OCI-LY3 (cell line): ENCODE measurements at regions not wholly inside any gene's neighbourhood (a gene's known extent, or its start where the extent isn't known, plus 50 kb on each side); places are given as distances from the start of the nearest gene placed in this dataset.

Source experiments
- H2AFZ ChIP-seq: fragments of 200-600, 300-600 bp; shearing (Covaris generic); 2 replicates; pipeline ENCODE4 v1.6.0; 2014; ENCODE audit warnings: antibody characterized with exemption, low read depth, low read length
- H3K27ac ChIP-seq: fragments of 200-600, 300-600 bp; sonication (generic); 2 replicates; pipeline ENCODE4 v1.5.1; 2014; ENCODE audit warnings: mild to moderate bottlenecking, low read length, moderate library complexity, mixed read lengths
- H3K27me3 ChIP-seq: fragments of 200-600, 300-600 bp; sonication (generic); 2 replicates; pipeline ENCODE4 v1.6.1; 2014; ENCODE audit warnings: low read depth, low read length, mixed read lengths
- H3K36me3 ChIP-seq: fragments of 200-600, 300-600 bp; sonication (generic); replicated peaks from 2 replicates; pipeline ENCODE3; 2014; ENCODE audit warnings: low read depth, low read length, mixed read lengths
- H3K4me1 ChIP-seq: fragments of 300-600, 200-600 bp; sonication (generic); 2 replicates; pipeline ENCODE4 v1.6.1; 2014; ENCODE audit warnings: low read length, mixed read lengths
- H3K4me2 ChIP-seq: fragments of 200-600, 300-600 bp; sonication (generic); 2 replicates; pipeline ENCODE4 v1.6.1; 2014; ENCODE audit warnings: low read length, mixed read lengths
- H3K4me3 ChIP-seq: fragments of 300-600, 200-600 bp; sonication (generic); 2 replicates; pipeline ENCODE4 v1.5.1; 2014; ENCODE audit warnings: antibody characterized with exemption, mild to moderate bottlenecking, low read length, moderate library complexity
- H3K79me2 ChIP-seq: fragments of 300-600, 200-600 bp; shearing (Covaris generic); 2 replicates; pipeline ENCODE4 v1.6.1; 2014; ENCODE audit warnings: mild to moderate bottlenecking, low read length, mixed read lengths
- H3K9ac ChIP-seq: fragments of 300-600, 200-600 bp; shearing (Covaris generic); 2 replicates; pipeline ENCODE4 v1.6.0; 2014; ENCODE audit warnings: mild to moderate bottlenecking, low read length, moderate library complexity
- H3K9me3 ChIP-seq: fragments of 200-600, 300-600 bp; shearing (Covaris generic); 2 replicates; pipeline ENCODE4 v1.6.1; 2014; ENCODE audit warnings: low read length, mixed read lengths; ENCODE audit not compliant: insufficient read depth
- H4K20me1 ChIP-seq: fragments of 200-600, 300-600 bp; sonication (generic); 2 replicates; pipeline ENCODE4 v1.6.1; 2016; ENCODE audit warnings: low read length, mixed read lengths; ENCODE audit not compliant: insufficient read depth
- CTCF ChIP-seq: fragments of 200-600, 300-600 bp; sonication (generic); IDR thresholded peaks from 2 replicates; pipeline ENCODE4 v1.5.1; 2014; ENCODE audit warnings: antibody characterized with exemption, low read length, low read depth
- EZH2phosphoT487 ChIP-seq: fragments of 200-600 bp; shearing (Covaris generic); IDR thresholded peaks from 2 replicates; pipeline ENCODE4 v1.6.1; 2018; ENCODE audit warnings: antibody characterized with exemption, mixed run types, low read depth

- no peaks in the 10 kb centered on the region for H3K27me3 ChIP-seq
- no peaks in the 10 kb centered on the region for H3K36me3 ChIP-seq
- no peak overlapping the region for H2AFZ ChIP-seq
- no peaks in the 10 kb centered on the region for H3K79me2 ChIP-seq
- H3K4me1 ChIP-seq: no peaks in the 10 kb centered on the region
- TF ChIP-seq EZH2phosphoT487 (no peak), CTCF (no peak)
- H3K9ac ChIP-seq: no peak overlapping the region
- H3K4me2 ChIP-seq: no peak overlapping the region
- H3K4me3 ChIP-seq: no peak overlapping the region
- H3K9me3 ChIP-seq: no peaks in the 10 kb centered on the region
- no peak overlapping the region for H3K27ac ChIP-seq
- H4K20me1 ChIP-seq: no peaks in the 10 kb centered on the region
These were observed 101.6 kb downstream of the DLL1 start for GRCh38 chr6:170189236-170189635.

GRCh38 chr6:170188571-170189001, 102.3 kb downstream of the DLL1 start:
- Histone ChIP-seq H3K27ac (no peak overlapping the region), H4K20me1 (no peaks in the 10 kb centered on the region), H3K4me3 (no peak overlapping the region), H3K27me3 (no peaks in the 10 kb centered on the region), H3K36me3 (no peaks in the 10 kb centered on the region), H2AFZ (no peak overlapping the region), H3K4me1 (no peaks in the 10 kb centered on the region), H3K9me3 (no peaks in the 10 kb centered on the region), H3K9ac (no peak overlapping the region), H3K79me2 (no peaks in the 10 kb centered on the region), H3K4me2 (no peak overlapping the region)
- TF ChIP-seq EZH2phosphoT487: no peak
- no peak for TF ChIP-seq CTCF

GRCh38 chr6:170187669-170188566, 103.0 kb downstream of the DLL1 start:
- H3K4me1 ChIP-seq: no peaks in the 10 kb centered on the region
- H3K36me3 ChIP-seq: no peaks in the 10 kb centered on the region
- no peak overlapping the region for H3K4me3 ChIP-seq
- H2AFZ ChIP-seq: no peak overlapping the region
- H3K27ac ChIP-seq: no peak overlapping the region
- no peaks in the 10 kb centered on the region for H3K79me2 ChIP-seq
- no peak for TF ChIP-seq EZH2phosphoT487
- no peak for TF ChIP-seq CTCF
- H3K27me3 ChIP-seq: no peaks in the 10 kb centered on the region
- no peak overlapping the region for H3K9ac ChIP-seq
- H4K20me1 ChIP-seq: no peaks in the 10 kb centered on the region
- no peak overlapping the region for H3K4me2 ChIP-seq
- no peaks in the 10 kb centered on the region for H3K9me3 ChIP-seq

GRCh38 chr6:170186941-170187668, 103.8 kb downstream of the DLL1 start:
- Histone ChIP-seq H3K4me3 (no peak overlapping the region), H4K20me1 (no peaks in the 10 kb centered on the region), H3K27me3 (no peaks in the 10 kb centered on the region), H3K36me3 (no peaks in the 10 kb centered on the region), H3K27ac (no peak overlapping the region), H2AFZ (no peak overlapping the region), H3K79me2 (no peaks in the 10 kb centered on the region), H3K4me1 (no peaks in the 10 kb centered on the region), H3K9ac (no peak overlapping the region), H3K9me3 (no peaks in the 10 kb centered on the region), H3K4me2 (no peak overlapping the region)
- TF ChIP-seq CTCF (no peak), EZH2phosphoT487 (no peak)
